HEK293T (cell line): ENCODE measurements at regions not wholly inside any gene's neighbourhood (a gene's known extent, or its start where the extent isn't known, plus 50 kb on each side); places are given as distances from the start of the nearest gene placed in this dataset.

Source experiments
- ARNT ChIP-seq: fragments of 450-650 bp; IDR thresholded peaks from 2 replicates; pipeline ENCODE4 v1.6.1; 2017; ENCODE audit warnings: mild to moderate bottlenecking
- BHLHE40 ChIP-seq: fragments of 450-650 bp; IDR thresholded peaks from 2 replicates; pipeline ENCODE4 v1.6.1; 2016; ENCODE audit warnings: mild to moderate bottlenecking, moderate library complexity, borderline replicate concordance
- ELF4 ChIP-seq: fragments of 450-650 bp; IDR thresholded peaks from 2 replicates; pipeline ENCODE4 v1.6.1; 2017; ENCODE audit warnings: antibody characterized with exemption
- FOXK2 ChIP-seq: fragments of 450-650 bp; IDR thresholded peaks from 2 replicates; pipeline ENCODE4 v1.6.1; 2016; ENCODE audit warnings: mild to moderate bottlenecking
- FOXM1 ChIP-seq: fragments of 450-650 bp; IDR thresholded peaks from 2 replicates; pipeline ENCODE4 v1.6.1; 2017; ENCODE audit warnings: mild to moderate bottlenecking, borderline replicate concordance
- HDGF ChIP-seq: fragments of 450-650 bp; IDR thresholded peaks from 2 replicates; pipeline ENCODE4 v1.6.1; 2017; ENCODE audit warnings: antibody characterized with exemption, borderline replicate concordance
- LEF1 ChIP-seq: fragments of 450-650 bp; IDR thresholded peaks from 2 replicates; pipeline ENCODE4 v1.6.1; 2017; ENCODE audit warnings: mild to moderate bottlenecking, borderline replicate concordance
- SP1 ChIP-seq: fragments of 450-650 bp; IDR thresholded peaks from 2 replicates; pipeline ENCODE4 v1.6.1; 2017
- SUZ12 ChIP-seq: fragments of 450-650 bp; IDR thresholded peaks from 2 replicates; pipeline ENCODE4 v1.6.1; 2016; ENCODE audit warnings: mild to moderate bottlenecking
- TARDBP ChIP-seq: fragments of 450-650 bp; IDR thresholded peaks from 2 replicates; pipeline ENCODE4 v1.6.1; 2016
- ZNF384 ChIP-seq: fragments of 450-650 bp; IDR thresholded peaks from 2 replicates; pipeline ENCODE4 v1.6.1; 2016

DNA sequence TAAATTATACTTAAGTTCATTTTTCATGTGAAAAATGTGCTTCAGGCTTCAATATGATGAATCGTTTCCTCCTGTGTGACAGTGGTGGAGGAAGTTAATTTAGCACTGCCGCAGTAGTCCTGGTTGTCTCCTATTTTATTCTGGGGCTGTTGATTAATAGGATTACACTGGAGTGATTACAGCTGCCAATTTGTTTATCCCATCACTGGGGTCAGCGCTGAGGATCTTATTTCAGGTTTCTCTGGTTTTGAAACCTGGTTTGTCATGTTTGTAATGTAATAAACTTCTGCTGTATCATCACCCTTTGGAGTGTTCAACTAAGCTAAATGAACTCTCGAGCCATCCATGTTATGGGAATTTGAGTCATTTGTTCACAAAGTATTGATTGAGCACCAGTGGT is 241.7 kb upstream of the KCNN2 start:
- TF ChIP-seq LEF1 (no peak), FOXM1 (no peak), ELF4 (no peak), SP1 (no peak), TARDBP (no peak), ZNF384 (no peak), BHLHE40 (no peak), FOXK2 (no peak), HDGF (no peak), ARNT (no peak), SUZ12 (no peak)
